GM18505 (cell line): ENCODE measurements at regions not wholly inside any gene's neighbourhood (a gene's known extent, or its start where the extent isn't known, plus 50 kb on each side); places are given as distances from the start of the nearest gene placed in this dataset.

Source experiments
- ATAC-seq: cut with Tn5 transposase; IDR thresholded peaks from one replicate; pipeline ENCODE4 v1.9.1; 2021; ENCODE audit not compliant: unreplicated experiment
- POLR2A ChIP-seq: IDR thresholded peaks from 4 replicates; pipeline ENCODE4 v1.6.1; 2011; ENCODE audit warnings: borderline replicate concordance; ENCODE audit not compliant: insufficient read depth, insufficient read length; ENCODE audit errors: extremely low read depth

GRCh38 chr15:69595009-69595791, 142.6 kb downstream of the RPLP1 start:
- no peak for TF ChIP-seq POLR2A

GRCh38 chr15:69597061-69597592, 144.5 kb downstream of the RPLP1 start:
- TF ChIP-seq POLR2A: no peak
- ATAC-seq: no peak

More at GRCh38 chr15:69595009-69595791, 142.6 kb downstream of the RPLP1 start:
- ATAC-seq: no peak

GRCh38 chr15:69599271-69599670, 146.7 kb downstream of the RPLP1 start:
- TF ChIP-seq POLR2A: no peak
- ATAC-seq: no peak

GRCh38 chr15:69600556-69601085, 148.0 kb downstream of the RPLP1 start:
- no peak for ATAC-seq
- no peak for TF ChIP-seq POLR2A

GRCh38 chr15:69601711-69602504, 149.3 kb downstream of the RPLP1 start:
- no peak for TF ChIP-seq POLR2A

GRCh38 chr15:69602921-69603320, 150.3 kb downstream of the RPLP1 start:
- no peak for TF ChIP-seq POLR2A
- ATAC-seq: no peak

More at GRCh38 chr15:69601711-69602504, 149.3 kb downstream of the RPLP1 start:
- no peak for ATAC-seq

- TF ChIP-seq POLR2A: no peak
- ATAC-seq: no peak
Measured at GRCh38 chr15:69603369-69604071, 150.9 kb downstream of the RPLP1 start.

GRCh38 chr15:69604072-69604411, 151.4 kb downstream of the RPLP1 start:
- TF ChIP-seq POLR2A: no peak
- ATAC-seq: no peak

- no peak for TF ChIP-seq POLR2A
- ATAC-seq: no peak
Measured at GRCh38 chr15:69606144-69606543, 153.5 kb downstream of the RPLP1 start.

- no peak for TF ChIP-seq POLR2A
- no peak for ATAC-seq
Measured at GRCh38 chr15:69606921-69607500, 154.4 kb downstream of the RPLP1 start.

GRCh38 chr15:69608661-69609060, 156.0 kb downstream of the RPLP1 start:
- no peak for TF ChIP-seq POLR2A
- ATAC-seq: no peak

- TF ChIP-seq POLR2A: no peak
- no peak for ATAC-seq
Measured at GRCh38 chr15:69609176-69609575, 156.6 kb downstream of the RPLP1 start.

GRCh38 chr15:69609776-69610175, 157.2 kb downstream of the RPLP1 start:
- no peak for TF ChIP-seq POLR2A
- ATAC-seq: no peak
